Fibroblast of the aortic adventitia (primary cell): ENCODE measurements at regions not wholly inside any gene's neighbourhood (a gene's known extent, or its start where the extent isn't known, plus 50 kb on each side); places are given as distances from the start of the nearest gene placed in this dataset.
A peak's percentile ranks its signal among the peaks of the same experiment; 100 is the strongest.

Experiments used
- DNase-seq: peaks from one replicate; pipeline ENCODE4 v3.0.0-alpha.2; 2010; ENCODE audit warnings: low read depth
- H3K4me3 ChIP-seq: 2 replicates; pipeline ENCODE4 v1.5.1; 2011; ENCODE audit warnings: low read depth, mild to moderate bottlenecking, control low read depth, low read length, moderate library complexity
- CTCF ChIP-seq: IDR thresholded peaks from 2 replicates; pipeline ENCODE4 v1.5.1; 2011; ENCODE audit warnings: mild to moderate bottlenecking, low read length, control low read depth, inconsistent platforms; ENCODE audit not compliant: insufficient read depth

DNA sequence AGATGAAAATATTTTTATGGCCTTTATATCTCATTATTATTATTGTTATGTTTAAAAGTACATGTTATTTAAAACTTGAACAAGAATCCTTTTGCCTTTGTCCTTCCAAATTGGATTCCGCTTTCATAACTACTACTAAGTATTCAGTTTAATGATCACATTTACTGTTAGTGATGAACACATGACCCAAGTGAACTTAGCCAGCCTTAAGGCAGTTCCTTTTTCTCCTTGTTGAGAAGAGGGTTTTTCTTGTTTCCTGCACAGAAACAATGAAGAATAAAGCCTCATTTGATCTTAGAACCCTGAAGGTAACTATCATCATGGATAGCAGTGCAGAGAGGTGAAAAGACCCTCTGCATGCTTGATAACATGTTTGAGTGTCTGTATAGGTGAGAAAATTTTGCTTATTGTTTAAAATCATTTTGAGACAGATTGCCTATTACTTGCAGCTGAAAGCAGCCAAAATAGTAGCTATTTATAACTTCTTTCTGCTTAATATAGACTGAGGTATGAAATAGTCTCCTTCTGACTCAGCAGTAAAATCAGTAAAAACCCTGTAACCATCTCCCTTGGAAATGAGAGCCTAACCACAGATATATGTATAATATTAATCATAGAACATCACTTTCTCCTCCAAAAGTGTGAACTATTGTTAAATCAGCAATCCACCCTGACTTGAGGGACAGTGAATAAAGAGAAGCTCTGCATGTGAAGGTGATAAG lies 266.2 kb downstream of the SPATA31D1 start:
- H3K4me3 ChIP-seq: no peak overlapping the region
- no peak for TF ChIP-seq CTCF
- peak; percentile 72 for DNase-seq

DNA sequence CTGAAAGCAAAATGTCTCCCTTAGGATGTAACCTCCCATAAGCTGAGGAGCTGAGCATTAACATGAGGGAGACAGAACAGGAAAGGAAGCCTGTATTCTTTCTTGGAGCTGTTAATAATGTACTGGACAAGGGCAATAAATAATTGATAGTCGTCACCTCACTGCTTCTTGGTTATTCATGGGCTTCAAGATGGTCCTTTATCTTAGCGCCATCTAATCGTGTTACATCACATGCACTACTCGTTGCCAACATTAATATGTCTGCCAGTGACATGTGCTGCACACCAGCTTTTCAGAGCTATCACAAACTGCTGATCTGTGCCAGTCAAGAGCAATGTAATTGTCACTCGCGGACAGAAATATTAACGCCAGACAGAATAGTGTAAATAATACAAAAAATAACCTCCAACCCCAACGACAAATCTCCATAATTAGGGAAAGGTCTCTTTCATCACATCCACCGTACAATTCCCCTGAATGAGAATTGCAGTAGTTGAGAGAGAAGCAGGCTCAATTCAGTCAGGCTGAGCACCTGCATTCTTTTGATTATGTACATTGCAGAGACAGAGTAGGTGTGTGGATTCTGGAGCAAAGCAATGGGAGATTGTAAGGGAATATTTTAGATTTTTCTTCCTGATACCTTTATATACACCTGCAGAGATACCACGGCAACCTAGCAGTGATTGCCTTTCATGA lies 267.1 kb downstream of the SPATA31D1 start:
- no peak overlapping the region for H3K4me3 ChIP-seq
- TF ChIP-seq CTCF: no peak
- no peak for DNase-seq

- no peak overlapping the region for H3K4me3 ChIP-seq
- DNase-seq: no peak
- no peak for TF ChIP-seq CTCF
Measured at GRCh38 chr9:82260691-82261090, 272.1 kb downstream of the SPATA31D1 start.

DNA sequence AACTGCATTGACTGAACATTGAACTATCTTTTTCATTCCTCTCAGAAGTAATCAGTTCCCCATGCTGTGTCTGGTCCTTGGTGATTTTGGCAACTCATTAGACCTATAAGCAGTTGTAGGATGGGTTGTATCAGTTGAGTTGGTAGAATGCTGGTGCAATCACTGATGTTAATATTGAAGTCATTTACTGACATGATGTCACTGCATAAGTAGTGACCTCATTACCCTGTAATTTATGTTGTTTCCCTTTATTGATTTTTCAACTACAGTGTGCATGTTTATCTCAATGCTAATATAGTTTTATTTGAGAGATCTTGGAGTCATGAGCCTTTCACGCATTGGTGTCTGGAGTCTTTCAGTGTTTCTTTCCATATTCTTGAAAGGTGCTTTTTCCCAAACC lies 275.0 kb downstream of the SPATA31D1 start:
- DNase-seq: no peak
- TF ChIP-seq CTCF: no peak
- no peak overlapping the region for H3K4me3 ChIP-seq

GRCh38 chr9:82271106-82271561 lies 282.6 kb downstream of the SPATA31D1 start:
- DNase-seq: peak; percentile 98
- no peak overlapping the region for H3K4me3 ChIP-seq
- no peak for TF ChIP-seq CTCF

GRCh38 chr9:82273121-82273520 lies 284.5 kb downstream of the SPATA31D1 start:
- peak; percentile 34 for DNase-seq
- H3K4me3 ChIP-seq: no peak overlapping the region
- no peak for TF ChIP-seq CTCF
